ENCODE measurements at regions not wholly inside any gene's neighbourhood (a gene's known extent, or its start where the extent isn't known, plus 50 kb on each side); places are given as distances from the start of the nearest gene placed in this dataset.

GRCh38 chr9:27924502-27924901 is 351.2 kb upstream of the C9orf72 start:
- no peak for DNase-seq

DNA sequence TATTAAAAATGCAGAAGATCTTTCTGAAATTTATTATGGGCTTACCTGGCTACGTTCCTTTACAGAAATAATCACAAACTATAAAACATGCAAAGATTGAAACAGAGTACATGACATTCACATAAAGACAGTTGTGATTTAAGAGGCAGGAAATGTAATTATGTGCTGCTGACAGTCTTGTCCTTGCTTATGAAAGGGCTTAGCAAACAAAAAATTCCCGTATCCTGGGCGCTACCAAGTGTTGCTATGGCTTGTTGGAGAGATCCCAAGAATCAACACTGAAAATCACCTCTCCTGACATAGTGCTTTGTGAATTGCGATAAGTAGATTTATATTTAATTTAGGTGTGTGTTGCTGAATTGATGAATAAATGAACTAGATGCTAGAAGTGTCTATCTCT is 352.5 kb upstream of the C9orf72 start:
- no peak for DNase-seq

GRCh38 chr9:27929841-27930240 is 356.6 kb upstream of the C9orf72 start:
- DNase-seq = no peak

DNA sequence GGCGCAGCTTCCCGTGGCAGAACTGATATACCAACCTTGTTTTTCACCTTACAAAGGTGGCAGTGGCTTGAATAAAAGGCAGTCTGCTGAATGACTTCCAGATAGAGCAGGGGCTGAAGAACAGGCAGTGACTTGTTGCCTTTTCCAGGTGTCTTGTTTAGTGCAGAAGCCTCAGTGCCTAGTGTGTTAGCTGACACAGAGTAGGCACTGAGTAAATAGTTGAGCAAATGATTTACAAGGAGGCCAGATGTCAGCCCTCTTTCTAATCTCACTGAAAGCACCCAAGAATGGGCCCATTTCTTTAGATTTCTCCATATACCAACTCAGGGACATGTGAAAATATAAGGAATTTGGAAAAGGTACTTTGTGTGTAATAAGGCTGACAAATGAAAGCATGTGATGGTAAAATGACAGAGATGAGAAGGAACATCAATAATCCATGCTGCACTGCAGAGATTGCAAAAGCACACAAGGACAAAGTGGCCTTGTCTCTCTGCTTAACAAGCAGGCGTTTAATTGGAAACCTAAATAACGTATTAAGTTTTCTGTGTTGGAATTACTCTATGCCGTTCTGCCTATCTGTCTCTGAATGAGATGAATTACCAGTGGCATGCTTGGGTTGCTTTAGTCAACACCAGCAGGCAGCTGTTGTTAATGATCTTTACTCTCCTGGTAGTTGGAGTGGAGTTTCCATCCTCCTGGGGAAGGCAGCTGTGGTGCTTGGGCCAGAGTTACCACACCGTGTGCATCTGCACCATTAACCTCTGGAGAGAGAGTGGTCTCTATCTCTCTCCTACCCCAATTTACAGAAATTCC is 360.1 kb upstream of the C9orf72 start:
- DNase-seq = no peak

GRCh38 chr9:27934471-27934870 is 361.2 kb upstream of the C9orf72 start:
- no peak for DNase-seq

DNA sequence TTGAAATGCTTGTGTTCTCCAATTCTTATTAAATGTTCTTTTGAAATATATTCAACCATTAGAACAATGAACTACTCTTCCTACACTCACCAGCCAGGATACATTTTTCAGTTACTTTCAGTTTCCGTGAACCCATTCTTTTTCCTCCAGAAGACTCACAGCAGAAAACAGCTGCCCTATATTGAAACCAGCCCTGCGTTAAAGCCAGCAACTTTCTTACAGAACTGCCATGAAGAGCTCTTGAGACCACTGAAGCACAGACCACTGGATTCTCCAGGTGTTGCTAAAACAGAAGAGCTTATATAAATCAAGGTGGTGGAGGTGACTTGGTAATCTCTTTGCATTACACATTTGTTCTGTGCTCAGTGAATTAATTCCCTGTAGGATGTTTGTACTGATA is 365.9 kb upstream of the C9orf72 start:
- DNase-seq = no peak

DNA sequence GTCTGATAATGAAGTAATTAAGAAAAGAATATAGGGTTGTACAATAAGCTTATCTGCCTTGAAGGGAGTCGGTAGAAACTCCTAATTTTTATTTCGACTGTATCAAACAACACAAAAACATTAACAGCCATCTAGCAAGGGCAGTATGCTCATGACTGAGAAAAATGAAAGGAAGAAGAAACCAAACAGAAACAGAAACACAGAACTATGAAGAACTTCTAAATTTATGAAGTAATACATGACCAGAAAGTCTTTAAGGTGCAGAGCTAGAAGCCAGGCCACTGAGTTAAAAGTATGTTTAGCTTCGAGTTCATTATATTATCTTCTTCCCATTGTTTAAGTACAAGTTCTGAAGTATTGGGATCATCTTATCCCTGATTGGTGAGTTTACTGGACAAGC is 367.3 kb upstream of the C9orf72 start:
- no peak for DNase-seq

DNA sequence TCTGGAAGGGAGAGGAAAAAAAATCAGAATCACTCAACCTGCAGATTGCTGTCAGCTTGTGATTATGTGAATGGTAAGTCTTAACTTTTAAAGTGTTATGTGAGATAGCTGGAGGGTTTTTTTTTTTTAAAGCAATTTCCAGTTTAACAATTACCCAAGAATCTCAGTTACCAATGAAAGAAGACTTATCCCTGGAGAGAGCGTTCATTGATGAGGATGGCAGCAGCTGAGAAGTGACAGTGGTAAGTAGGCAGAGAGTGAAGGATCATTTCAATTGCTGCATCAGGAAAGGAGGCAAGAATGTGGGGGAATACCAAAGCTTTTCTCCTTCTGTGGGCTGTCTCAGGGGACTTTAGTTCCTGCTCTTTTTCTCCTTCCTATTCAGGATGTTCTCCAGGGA is 370.2 kb upstream of the C9orf72 start:
- DNase-seq = no peak

- DNase-seq = no peak
Observed at GRCh38 chr9:27945386-27945785, 372.1 kb upstream of the C9orf72 start.

DNA sequence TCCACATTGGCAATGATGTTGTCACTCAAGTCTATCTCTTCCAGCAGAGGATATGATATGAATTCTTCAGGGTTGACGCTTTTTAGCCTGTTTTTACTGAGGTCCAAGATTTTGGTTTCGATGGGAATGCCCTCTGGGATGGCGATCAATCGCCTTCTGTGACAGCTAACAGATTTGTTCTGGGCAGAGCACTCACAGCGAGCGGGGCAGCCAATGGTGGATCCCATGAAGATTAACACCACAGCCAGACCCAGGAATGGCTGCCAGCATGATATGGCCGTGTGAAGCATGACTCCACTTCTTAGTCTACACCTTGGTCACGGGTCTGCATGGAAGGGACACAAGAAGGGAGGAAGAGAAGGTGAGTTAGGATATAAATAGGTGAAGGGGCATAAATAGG is 377.1 kb upstream of the C9orf72 start:
- no peak for DNase-seq

GRCh38 chr9:27954858-27955257 is 381.6 kb upstream of the C9orf72 start:
- DNase-seq = no peak

DNA sequence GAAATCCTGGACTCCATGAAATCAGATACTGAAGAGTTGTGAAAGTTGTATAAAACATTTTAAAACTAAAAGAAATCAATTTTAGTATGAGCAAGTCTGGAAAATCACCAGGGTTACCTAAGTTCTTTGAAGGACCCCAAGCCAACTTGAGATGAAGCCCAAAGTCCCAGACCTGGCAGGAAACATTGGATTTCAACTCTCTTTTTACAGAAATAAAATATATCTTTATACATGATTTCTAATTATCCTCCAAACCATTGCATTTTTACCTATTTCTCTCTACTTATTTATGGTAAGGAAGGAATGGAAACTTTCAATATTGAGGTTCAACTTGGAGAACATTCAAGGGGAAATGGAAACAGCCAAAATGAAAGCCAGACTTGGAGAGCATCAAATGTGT is 390.6 kb upstream of the C9orf72 start:
- DNase-seq = no peak

DNA sequence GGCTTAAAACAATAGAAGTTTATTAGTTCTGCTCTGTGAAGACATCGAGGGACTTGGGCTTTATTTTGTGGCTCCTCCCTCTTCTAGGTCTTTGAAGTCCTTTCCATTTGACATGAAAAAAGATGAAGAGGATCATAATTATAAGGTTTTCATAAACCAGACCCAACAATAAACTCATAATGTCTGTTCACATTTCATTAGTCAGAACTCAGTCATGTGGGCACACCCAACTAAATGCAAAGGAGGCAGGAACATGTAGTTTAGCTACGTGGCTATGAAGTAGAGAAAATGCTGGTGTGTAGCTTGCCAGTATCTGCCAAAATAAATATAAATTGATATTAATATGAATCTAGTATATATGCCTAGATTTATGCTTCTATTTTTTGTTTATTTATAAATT is 393.9 kb upstream of the C9orf72 start:
- no peak for DNase-seq

DNA sequence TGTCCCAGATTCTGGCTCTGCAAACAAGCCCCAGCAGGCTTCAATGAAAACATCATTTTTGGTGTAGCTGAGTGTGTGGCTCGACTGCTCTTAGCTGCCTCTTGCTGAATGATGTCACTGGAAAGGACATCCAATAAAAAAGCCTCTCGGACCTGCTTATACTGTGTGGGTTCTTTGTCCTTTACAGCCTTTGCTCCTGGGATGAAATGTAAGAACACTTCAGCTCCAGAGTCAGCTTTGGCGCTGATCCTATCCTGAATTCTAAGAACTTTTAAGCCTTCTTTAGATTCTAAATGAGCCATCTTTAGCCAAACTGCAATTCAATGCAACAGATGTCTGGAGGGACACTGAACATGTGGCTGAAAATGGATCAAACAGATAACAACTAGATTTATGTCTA is 404.6 kb upstream of the C9orf72 start:
- DNase-seq = no peak

DNA sequence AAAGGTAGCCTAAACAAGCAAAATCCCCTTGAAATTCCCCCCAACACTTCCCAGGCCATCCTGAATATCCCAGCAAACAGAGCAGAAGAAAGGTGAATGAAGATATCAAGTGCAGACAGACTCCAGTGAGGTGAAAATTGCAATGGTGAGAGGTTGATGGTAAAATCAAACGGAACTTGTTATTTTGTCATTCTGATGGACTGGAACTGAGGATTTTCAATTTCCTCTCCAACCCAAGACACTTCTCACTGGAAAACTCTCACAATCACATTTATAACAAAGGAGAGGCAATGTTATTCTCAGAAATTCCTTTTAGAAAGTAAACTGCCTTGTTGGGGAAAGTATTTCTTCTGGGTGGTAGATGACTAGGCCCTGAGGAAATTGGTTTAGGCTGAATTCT is 412.4 kb upstream of the C9orf72 start:
- no peak for DNase-seq

GRCh38 chr9:27990524-27990923 is 417.2 kb upstream of the C9orf72 start:
- DNase-seq = no peak

DNA sequence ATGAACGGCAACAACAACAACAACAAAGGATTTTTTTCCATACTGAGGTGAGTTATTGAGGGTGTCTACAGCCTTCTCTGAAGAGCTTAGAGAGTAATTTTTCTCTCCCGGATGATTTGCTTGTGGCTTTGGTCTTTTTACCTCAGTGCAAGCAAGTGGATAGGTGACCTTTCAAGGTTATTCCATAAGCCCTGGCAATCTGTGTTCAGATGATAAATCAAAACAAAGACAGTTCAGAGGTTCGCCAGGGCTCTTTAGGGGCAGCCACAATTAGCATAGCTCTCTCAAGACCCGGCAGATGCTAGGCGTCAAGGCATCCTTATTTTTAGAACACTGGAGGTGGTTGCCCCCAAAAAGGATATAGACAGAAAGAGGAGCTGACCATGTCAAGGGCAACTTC is 417.9 kb upstream of the C9orf72 start:
- DNase-seq = no peak

DNA sequence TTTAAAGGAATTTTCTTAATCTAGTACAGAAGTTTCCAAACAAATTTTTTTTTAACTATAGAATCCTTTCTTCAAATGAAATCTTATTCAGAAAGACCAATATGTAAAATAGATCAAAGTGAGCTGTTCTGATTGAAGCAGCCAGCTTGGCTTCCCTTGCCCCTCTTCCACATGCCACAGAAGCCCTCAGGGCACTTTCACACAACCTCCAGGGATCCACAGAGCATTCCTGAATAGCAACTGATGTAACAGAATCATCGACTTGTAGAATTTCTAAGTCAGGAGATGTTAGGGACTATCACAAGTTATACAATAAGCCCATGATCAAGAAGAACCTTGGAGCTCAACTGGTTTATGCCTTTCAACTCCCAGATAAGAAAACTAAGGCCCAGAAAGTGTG is 427.8 kb upstream of the C9orf72 start:
- DNase-seq = no peak

DNA sequence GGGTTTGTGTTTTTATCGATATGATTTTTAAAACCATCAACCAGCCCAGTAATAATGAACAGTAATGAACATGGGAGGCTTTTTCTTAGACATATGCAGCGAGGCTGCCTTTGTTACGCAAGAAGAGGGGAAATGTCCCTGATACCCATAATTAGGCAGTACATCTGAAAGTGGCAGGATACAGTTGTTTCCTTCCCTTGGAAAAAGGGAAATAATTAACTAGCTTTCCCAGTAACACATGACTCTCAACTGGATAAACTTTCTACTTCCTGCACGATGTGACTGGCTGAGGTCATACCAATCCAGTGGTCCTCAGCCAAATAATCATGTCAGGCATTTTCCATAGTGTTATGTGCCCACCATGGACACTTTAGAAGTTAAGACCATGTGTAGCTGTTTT is 431.6 kb upstream of the C9orf72 start:
- DNase-seq = peak; percentile 1 to 2

DNA sequence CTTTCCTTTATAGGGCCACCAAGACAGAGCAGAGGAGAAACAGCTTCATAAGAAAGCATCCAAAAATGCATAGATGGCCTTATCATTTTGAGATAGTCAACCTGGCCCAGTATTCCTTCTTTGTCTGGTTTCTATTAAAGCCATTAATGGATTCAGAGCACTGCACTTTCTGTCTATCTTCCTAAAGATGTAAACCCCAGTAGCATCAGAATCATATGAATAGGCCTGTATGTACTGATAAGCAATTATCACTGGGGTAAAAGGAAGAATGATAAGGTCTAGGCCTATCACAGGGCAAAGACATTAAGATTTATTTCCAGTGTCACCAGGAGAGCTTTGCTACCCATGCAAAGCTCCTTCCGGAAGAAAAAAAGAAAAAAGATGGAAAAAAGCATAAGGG is 432.5 kb upstream of the C9orf72 start:
- no peak for DNase-seq

- no peak for DNase-seq
Observed at GRCh38 chr9:28007097-28007817, 434.0 kb upstream of the C9orf72 start.

- no peak for DNase-seq
Observed at GRCh38 chr9:28014212-28014611, 440.9 kb upstream of the C9orf72 start.

DNA sequence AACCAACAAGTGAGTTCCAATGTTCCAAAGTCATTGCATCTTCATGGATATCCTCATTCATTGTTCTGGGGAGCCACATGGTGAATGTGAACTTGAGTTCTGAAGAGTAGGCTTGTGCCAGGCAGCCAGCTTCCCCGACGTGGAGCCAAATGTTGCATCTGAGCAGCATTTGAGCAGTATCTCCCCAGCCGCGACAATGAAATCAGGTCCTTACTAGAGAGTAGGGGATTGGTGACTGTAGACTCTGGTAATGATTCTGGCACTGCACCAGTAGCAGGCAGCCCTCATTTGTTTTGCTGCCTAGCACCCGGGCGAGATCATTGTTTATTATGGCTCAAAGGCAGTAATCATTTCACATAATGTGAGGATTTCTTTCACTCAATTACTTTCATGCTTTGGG is 451.4 kb upstream of the C9orf72 start:
- DNase-seq = no peak

DNA sequence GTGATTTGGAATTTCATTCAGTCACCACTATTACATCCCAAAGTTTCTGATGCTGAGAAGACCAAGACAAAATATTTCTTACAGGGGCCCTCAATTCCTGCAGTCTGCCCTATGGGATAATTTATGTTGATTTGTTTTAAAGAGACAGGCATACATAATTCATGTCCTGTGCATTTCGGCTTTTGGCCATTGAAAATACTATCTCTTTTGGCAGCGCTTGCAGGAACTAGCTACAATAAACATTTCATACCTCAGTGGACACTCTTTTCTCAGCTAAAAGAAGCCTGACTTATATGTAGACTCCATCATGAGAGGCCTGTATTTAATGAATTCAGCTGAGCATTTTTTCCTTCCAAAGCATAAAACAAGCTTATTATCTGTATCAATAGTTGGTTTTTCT is 451.9 kb upstream of the C9orf72 start:
- no peak for DNase-seq
